Activated CD8-positive, alpha-beta memory T cell treated with anti-CD3 and anti-CD28 coated beads, Interleukin-2, amount 50 U/mL, for 48 hours (primary cell): ENCODE measurements at regions not wholly inside any gene's neighbourhood (a gene's known extent, or its start where the extent isn't known, plus 50 kb on each side); places are given as distances from the start of the nearest gene placed in this dataset.
"Not testable (repeated sequence)": the region's sequence is repeated elsewhere in the genome, so short reads cannot be mapped to it uniquely, and the experiment has no call there.

Experiments
- DNase-seq: peaks from one replicate; pipeline ENCODE4 v3.0.0-alpha.2; 2020

GRCh38 chr12:97616946-97617345 lies 154.3 kb downstream of the RMST start:
- no peak for DNase-seq

- no peak for DNase-seq
Observed at GRCh38 chr12:97628962-97629361, 166.4 kb downstream of the RMST start.

GRCh38 chr12:97629382-97629781 lies 166.8 kb downstream of the RMST start:
- DNase-seq, result no peak

GRCh38 chr12:97630356-97630755 lies 167.8 kb downstream of the RMST start:
- DNase-seq, result no peak

- DNase-seq, result no peak
Observed at GRCh38 chr12:97630875-97631274, 168.3 kb downstream of the RMST start.

- no peak for DNase-seq
Observed at GRCh38 chr12:97637770-97638169, 175.2 kb downstream of the RMST start.

- no peak for DNase-seq
Observed at GRCh38 chr12:97638739-97639138, 176.1 kb downstream of the RMST start.

GRCh38 chr12:97639702-97640101 lies 177.1 kb downstream of the RMST start:
- no peak for DNase-seq

GRCh38 chr12:97640826-97641225 lies 178.2 kb downstream of the RMST start:
- DNase-seq, result no peak

GRCh38 chr12:97642911-97643310 lies 180.3 kb downstream of the RMST start:
- DNase-seq, result no peak

GRCh38 chr12:97643924-97644323 lies 181.3 kb downstream of the RMST start:
- DNase-seq, result no peak

- DNase-seq, result no peak
Observed at GRCh38 chr12:97645726-97646125, 183.1 kb downstream of the RMST start.

GRCh38 chr12:97647142-97647541 lies 184.5 kb downstream of the RMST start:
- no peak for DNase-seq

- no peak for DNase-seq
Observed at GRCh38 chr12:97650242-97650641, 187.6 kb downstream of the RMST start.

- not testable (repeated sequence) for DNase-seq
Observed at GRCh38 chr12:97656548-97656947, 193.9 kb downstream of the RMST start.

- no peak for DNase-seq
Observed at GRCh38 chr12:97659117-97659880, 196.7 kb downstream of the RMST start.

GRCh38 chr12:97666263-97666662 lies 203.7 kb downstream of the RMST start:
- DNase-seq, result no peak

GRCh38 chr12:97672870-97673269 lies 210.3 kb downstream of the RMST start:
- no peak for DNase-seq

- DNase-seq, result no peak
Observed at GRCh38 chr12:97680751-97681150, 218.1 kb downstream of the RMST start.

- no peak for DNase-seq
Observed at GRCh38 chr12:97681612-97682504, 219.3 kb downstream of the RMST start.

- DNase-seq, result no peak
Observed at GRCh38 chr12:97685360-97685759, 222.8 kb downstream of the RMST start.

GRCh38 chr12:97701901-97702300 lies 239.3 kb downstream of the RMST start:
- no peak for DNase-seq

- no peak for DNase-seq
Observed at GRCh38 chr12:97711392-97711791, 248.8 kb downstream of the RMST start.

- no peak for DNase-seq
Observed at GRCh38 chr12:97713270-97713669, 250.7 kb downstream of the RMST start.
